GM23248 (cell line): ENCODE measurements at regions not wholly inside any gene's neighbourhood (a gene's known extent, or its start where the extent isn't known, plus 50 kb on each side); places are given as distances from the start of the nearest gene placed in this dataset.

Experiments
- DNase-seq: peaks from one replicate; pipeline ENCODE4 v3.0.0-alpha.2; 2015
- H2AFZ ChIP-seq: fragments of 200-600 bp; sonication (generic); 2 replicates; pipeline ENCODE4 v1.6.1; 2016; ENCODE audit warnings: antibody characterized with exemption
- H3F3A ChIP-seq: fragments of 200-600 bp; sonication (generic); 2 replicates; pipeline ENCODE4 v1.6.1; 2016; ENCODE audit warnings: mild to moderate bottlenecking, antibody characterized with exemption, mixed run types; ENCODE audit not compliant: insufficient read depth
- H3K27ac ChIP-seq: fragments of 200-600 bp; sonication (generic); 2 replicates; pipeline ENCODE4 v1.5.1; 2016; ENCODE audit warnings: mild to moderate bottlenecking
- H3K27me3 ChIP-seq: fragments of 200-600 bp; sonication (generic); replicated peaks from 2 replicates; pipeline ENCODE4 v1.6.1; 2016; ENCODE audit warnings: mild to moderate bottlenecking; ENCODE audit not compliant: insufficient read depth
- H3K36me3 ChIP-seq: fragments of 200-600 bp; sonication (generic); 2 replicates; pipeline ENCODE4 v1.6.1; 2016; ENCODE audit warnings: low read depth, mild to moderate bottlenecking
- H3K4me1 ChIP-seq: fragments of 200-600 bp; sonication (generic); 2 replicates; pipeline ENCODE4 v1.6.1; 2016; ENCODE audit warnings: mild to moderate bottlenecking; ENCODE audit not compliant: insufficient read depth
- H3K4me2 ChIP-seq: fragments of 200-600 bp; sonication (generic); one replicate; pipeline ENCODE4 v1.6.1; 2016; ENCODE audit warnings: mild to moderate bottlenecking; ENCODE audit not compliant: unreplicated experiment
- H3K4me3 ChIP-seq: fragments of 200-600 bp; sonication (generic); 2 replicates; pipeline ENCODE4 v1.5.1; 2016; ENCODE audit warnings: mild to moderate bottlenecking
- H3K79me2 ChIP-seq: fragments of 200-600 bp; sonication (generic); 2 replicates; pipeline ENCODE4 v1.6.1; 2016; ENCODE audit warnings: mild to moderate bottlenecking; ENCODE audit not compliant: insufficient read depth
- H3K9ac ChIP-seq: fragments of 200-600 bp; sonication (generic); 2 replicates; pipeline ENCODE4 v1.6.1; 2016; ENCODE audit warnings: mild to moderate bottlenecking
- H3K9me2 ChIP-seq: fragments of 200-600 bp; sonication (generic); 2 replicates; pipeline ENCODE4 v1.6.1; 2016; ENCODE audit warnings: mixed run types, mild to moderate bottlenecking, moderate library complexity; ENCODE audit not compliant: insufficient read depth
- H3K9me3 ChIP-seq: fragments of 200-600 bp; sonication (generic); one replicate; pipeline ENCODE4 v1.6.1; 2017; ENCODE audit warnings: low read depth
- H4K20me1 ChIP-seq: fragments of 200-600 bp; sonication (generic); 2 replicates; pipeline ENCODE4 v1.6.0; 2016; ENCODE audit not compliant: insufficient read depth
- EZH2 ChIP-seq: fragments of 200-600 bp; sonication (generic); IDR thresholded peaks from 2 replicates; pipeline ENCODE4 v1.6.1; 2018; ENCODE audit warnings: antibody characterized with exemption, mild to moderate bottlenecking; ENCODE audit not compliant: insufficient read depth, poor library complexity, severe bottlenecking
- EZH2phosphoT487 ChIP-seq: fragments of 200-600 bp; sonication (generic); IDR thresholded peaks from 2 replicates; pipeline ENCODE4 v1.6.1; 2018; ENCODE audit warnings: antibody characterized with exemption, moderate library complexity, mild to moderate bottlenecking, low read depth; ENCODE audit not compliant: insufficient read depth
- WGBS, 2 experiments: methylation state at CpG; one replicate each; pipeline ENCODE4 v1.1.6; 2015 to 2017; ENCODE audit warnings: low lambda C conversion rate in 2 of 2, low coverage in 1 of 2; ENCODE audit errors: missing lambda C conversion rate in 2 of 2; 5-methylcytosine and 5-hydroxymethylcytosine counted together
- in situ Hi-C: fragments of 300-500 bp; cut with MboI; formaldehyde crosslinking; loops from 2 replicates; pipeline ENCODE4 v1.15.0; 2020

- H3K27ac ChIP-seq = no peak overlapping the region
- WGBS, 2 experiments = 71 to 80% methylated on average over 10 of the region's 10 CpGs
Measured at GRCh38 chr15:37767841-37768455, 166.5 kb upstream of the TMCO5A start.

GRCh38 chr15:37771465-37771864 lies 163.0 kb upstream of the TMCO5A start:
- Histone ChIP-seq H3K4me2 (no peak overlapping the region), H3F3A (peaks cover 12% of the 10 kb centered on the region; the same call in 1 of the 2 replicates), H2AFZ (no peak overlapping the region), H3K4me1 (peaks cover 16% of the 10 kb centered on the region), H3K79me2 (no peaks in the 10 kb centered on the region), H3K27me3 (no peaks in the 10 kb centered on the region), H3K4me3 (no peak overlapping the region), H3K36me3 (no peaks in the 10 kb centered on the region), H3K9ac (no peak overlapping the region), H3K9me3 (no peaks in the 10 kb centered on the region), H4K20me1 (no peaks in the 10 kb centered on the region), H3K27ac (no peak overlapping the region), H3K9me2 (no peaks in the 10 kb centered on the region)
- DNase-seq = peak; percentile 28
- TF ChIP-seq EZH2phosphoT487 (no peak), EZH2 (no peak)
- 5 to 8% methylated on average over 2 of the region's 2 CpGs for WGBS, 2 experiments
- in situ Hi-C loops = no loop called here

More at GRCh38 chr15:37767841-37768455, 166.5 kb upstream of the TMCO5A start:
- H3K36me3 ChIP-seq = no peaks in the 10 kb centered on the region
- TF ChIP-seq EZH2phosphoT487 (no peak), EZH2 (no peak)
- H3K4me1 ChIP-seq = peaks cover 9% of the 10 kb centered on the region
- no peak overlapping the region for H3K9ac ChIP-seq
- DNase-seq = peak; percentile 7
- in situ Hi-C loops = no loop called here
- no peaks in the 10 kb centered on the region for H3K79me2 ChIP-seq
- H4K20me1 ChIP-seq = no peaks in the 10 kb centered on the region
- H3K4me3 ChIP-seq = no peak overlapping the region
- no peaks in the 10 kb centered on the region for H3K9me3 ChIP-seq
- no peak overlapping the region for H2AFZ ChIP-seq
- no peaks in the 10 kb centered on the region for H3K9me2 ChIP-seq
- H3K27me3 ChIP-seq = no peaks in the 10 kb centered on the region
- no peak overlapping the region for H3K4me2 ChIP-seq
- H3F3A ChIP-seq = peaks cover 4% of the 10 kb centered on the region; the same call in 1 of the 2 replicates

- Histone ChIP-seq H3F3A (peaks cover 12% of the 10 kb centered on the region; the same call in 1 of the 2 replicates), H4K20me1 (no peaks in the 10 kb centered on the region), H3K4me3 (no peak overlapping the region), H3K79me2 (no peaks in the 10 kb centered on the region), H3K4me2 (peak overlapping the region; percentile 6), H3K9me3 (no peaks in the 10 kb centered on the region), H3K9ac (no peak overlapping the region), H2AFZ (no peak overlapping the region), H3K36me3 (no peaks in the 10 kb centered on the region), H3K27me3 (no peaks in the 10 kb centered on the region), H3K27ac (no peak overlapping the region), H3K4me1 (peaks cover 16% of the 10 kb centered on the region), H3K9me2 (no peaks in the 10 kb centered on the region)
- 63 to 69% methylated on average over 4 of the region's 4 CpGs for WGBS, 2 experiments
- DNase-seq = peak; percentile 59
- TF ChIP-seq EZH2phosphoT487 (no peak), EZH2 (no peak)
- in situ Hi-C loops = no loop called here
Measured at GRCh38 chr15:37773111-37773860, 161.2 kb upstream of the TMCO5A start.

GRCh38 chr15:37774961-37775360 lies 159.5 kb upstream of the TMCO5A start:
- no peak overlapping the region for H3K4me2 ChIP-seq
- no peak overlapping the region for H2AFZ ChIP-seq
- H3K4me1 ChIP-seq = peaks cover 16% of the 10 kb centered on the region
- 42 to 47% methylated on average over 2 of the region's 2 CpGs for WGBS, 2 experiments
- no peaks in the 10 kb centered on the region for H3K36me3 ChIP-seq
- in situ Hi-C loops = no loop called here
- no peaks in the 10 kb centered on the region for H3K79me2 ChIP-seq
- H3K27ac ChIP-seq = no peak overlapping the region
- H3K9ac ChIP-seq = no peak overlapping the region
- H4K20me1 ChIP-seq = no peaks in the 10 kb centered on the region
- H3K9me3 ChIP-seq = no peaks in the 10 kb centered on the region
- DNase-seq = no peak
- no peaks in the 10 kb centered on the region for H3K9me2 ChIP-seq
- TF ChIP-seq EZH2phosphoT487 (no peak), EZH2 (no peak)
- peaks cover 12% of the 10 kb centered on the region; the same call in 1 of the 2 replicates for H3F3A ChIP-seq
- H3K27me3 ChIP-seq = no peaks in the 10 kb centered on the region
- H3K4me3 ChIP-seq = no peak overlapping the region
